ENCODE measurements at regions not wholly inside any gene's neighbourhood (a gene's known extent, or its start where the extent isn't known, plus 50 kb on each side); places are given as distances from the start of the nearest gene placed in this dataset.

- no peaks in the 10 kb centered on the region for H3K36me3 Mint-ChIP-seq (ENCODE audit: low read depth)
- peaks cover 8% of the 10 kb centered on the region for H3K9me3 Mint-ChIP-seq
- no peak overlapping the region for H3K4me3 Mint-ChIP-seq
- no peaks in the 10 kb centered on the region for H3K27me3 Mint-ChIP-seq (ENCODE audit: low read depth)
- H3K4me1 Mint-ChIP-seq: no peaks in the 10 kb centered on the region
- no peak for TF ChIP-seq CTCF (IDR thresholded peaks at IDR 0.05; ENCODE audit: unreplicated experiment in 3 of 3)
- H3K27ac Mint-ChIP-seq: no peak overlapping the region
Observed at GRCh38 chr20:51262240-51262639, 239.3 kb upstream of the KCNG1 start.

- Mint-ChIP-seq H3K27ac (peak overlapping the region in 1 of 3 experiments; percentile 30), H3K27me3 (ENCODE audit: low read depth) (peaks cover 8% of the 10 kb centered on the region), H3K36me3 (ENCODE audit: low read depth) (no peaks in the 10 kb centered on the region), H3K9me3 (peaks cover 1% of the 10 kb centered on the region), H3K4me1 (no peaks in the 10 kb centered on the region), H3K4me3 (no peak overlapping the region)
- no peak for TF ChIP-seq CTCF (IDR thresholded peaks at IDR 0.05; ENCODE audit: unreplicated experiment in 3 of 3)
Observed at GRCh38 chr20:51259455-51259854, 236.5 kb upstream of the KCNG1 start.

- H3K4me1 Mint-ChIP-seq: no peaks in the 10 kb centered on the region
- H3K27me3 Mint-ChIP-seq (ENCODE audit: low read depth): peaks cover 8% of the 10 kb centered on the region
- no peak overlapping the region for H3K27ac Mint-ChIP-seq
- H3K36me3 Mint-ChIP-seq (ENCODE audit: low read depth): no peaks in the 10 kb centered on the region
- TF ChIP-seq CTCF (IDR thresholded peaks at IDR 0.05; ENCODE audit: unreplicated experiment in 3 of 3): no peak
- no peaks in the 10 kb centered on the region for H3K9me3 Mint-ChIP-seq
- H3K4me3 Mint-ChIP-seq: no peak overlapping the region
Observed at GRCh38 chr20:51258582-51259165, 235.8 kb upstream of the KCNG1 start.

GRCh38 chr20:51255417-51255816 is 232.5 kb upstream of the KCNG1 start:
- Mint-ChIP-seq H3K27ac (no peak overlapping the region), H3K9me3 (peaks cover 10% of the 10 kb centered on the region), H3K4me1 (no peaks in the 10 kb centered on the region), H3K4me3 (no peak overlapping the region), H3K36me3 (ENCODE audit: low read depth) (no peaks in the 10 kb centered on the region), H3K27me3 (ENCODE audit: low read depth) (peaks cover 12% of the 10 kb centered on the region)
- TF ChIP-seq CTCF (IDR thresholded peaks at IDR 0.05; ENCODE audit: unreplicated experiment in 3 of 3): no peak

- Mint-ChIP-seq H3K4me1 (no peaks in the 10 kb centered on the region), H3K27me3 (ENCODE audit: low read depth) (peaks cover 24% of the 10 kb centered on the region), H3K4me3 (no peak overlapping the region), H3K27ac (no peak overlapping the region), H3K36me3 (ENCODE audit: low read depth) (no peaks in the 10 kb centered on the region), H3K9me3 (peaks cover 10% of the 10 kb centered on the region)
- TF ChIP-seq CTCF (IDR thresholded peaks at IDR 0.05; ENCODE audit: unreplicated experiment in 3 of 3): no peak
Observed at GRCh38 chr20:51253280-51253679, 230.4 kb upstream of the KCNG1 start.

- H3K27ac Mint-ChIP-seq: no peak overlapping the region
- peaks cover 10% of the 10 kb centered on the region for H3K9me3 Mint-ChIP-seq
Observed at GRCh38 chr20:51249781-51250180, 226.9 kb upstream of the KCNG1 start.

More at GRCh38 chr20:51249781-51250180, 226.9 kb upstream of the KCNG1 start:
- Mint-ChIP-seq H3K36me3 (ENCODE audit: low read depth) (no peaks in the 10 kb centered on the region), H3K4me3 (no peak overlapping the region), H3K27me3 (ENCODE audit: low read depth) (peaks cover 20% of the 10 kb centered on the region), H3K4me1 (no peaks in the 10 kb centered on the region)
- no peak for TF ChIP-seq CTCF (IDR thresholded peaks at IDR 0.05; ENCODE audit: unreplicated experiment in 3 of 3)

Data from nephron (organoid).